GM12892 (cell line): ENCODE measurements at regions not wholly inside any gene's neighbourhood (a gene's known extent, or its start where the extent isn't known, plus 50 kb on each side); places are given as distances from the start of the nearest gene placed in this dataset.

Experiments used
- POLR2AphosphoS5 ChIP-seq: IDR thresholded peaks from 2 replicates; pipeline ENCODE4 v1.6.1; 2011; ENCODE audit warnings: low read depth, low read length, control low read depth
- TAF1 ChIP-seq: IDR thresholded peaks from 2 replicates; pipeline ENCODE4 v1.6.1; 2011; ENCODE audit warnings: low read depth, mild to moderate bottlenecking, control low read depth, low read length, borderline replicate concordance

DNA sequence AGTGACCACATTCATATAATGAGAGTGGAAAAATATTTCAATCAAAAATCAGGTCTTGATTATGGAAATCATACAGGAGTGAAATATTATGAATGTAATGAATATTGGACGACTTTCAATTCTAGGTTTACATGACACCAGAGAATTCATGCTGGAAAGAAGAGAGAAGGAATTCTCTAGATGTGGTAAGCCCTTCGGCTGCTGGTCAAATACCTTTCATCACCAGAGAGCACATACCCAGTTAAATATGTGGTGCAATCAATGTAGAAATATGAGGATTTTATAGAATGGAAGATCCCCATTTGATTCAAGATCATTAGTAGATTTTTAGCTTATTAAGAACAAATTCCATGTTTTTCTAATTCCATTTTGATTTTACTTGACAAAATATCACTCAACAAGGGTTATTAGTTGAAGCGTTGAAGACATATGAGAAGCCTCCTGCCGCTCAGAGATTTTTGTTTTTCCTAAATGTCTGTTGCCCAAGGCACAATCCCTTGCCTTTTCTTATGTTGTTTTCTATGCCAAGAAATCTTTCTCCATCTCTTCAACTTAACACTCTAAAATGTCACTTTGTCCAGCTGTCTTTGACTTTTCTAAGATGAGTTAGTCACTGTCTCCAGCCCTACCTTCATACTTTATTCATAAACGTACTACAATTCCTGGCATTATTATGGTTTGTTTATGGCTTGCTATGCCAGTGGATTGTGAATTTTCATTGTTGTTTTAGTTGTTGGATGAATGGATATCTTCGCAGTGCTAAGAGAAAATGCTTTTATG, 72.8 kb upstream of the ZDHHC17 start:
- TF ChIP-seq POLR2AphosphoS5 (no peak), TAF1 (no peak)
